OCI-LY3 (cell line): ENCODE measurements at regions not wholly inside any gene's neighbourhood (a gene's known extent, or its start where the extent isn't known, plus 50 kb on each side); places are given as distances from the start of the nearest gene placed in this dataset.

Experiments
- H2AFZ ChIP-seq: fragments of 200-600, 300-600 bp; shearing (Covaris generic); 2 replicates; pipeline ENCODE4 v1.6.0; 2014; ENCODE audit warnings: antibody characterized with exemption, low read depth, low read length
- H3K27ac ChIP-seq: fragments of 200-600, 300-600 bp; sonication (generic); 2 replicates; pipeline ENCODE4 v1.5.1; 2014; ENCODE audit warnings: mild to moderate bottlenecking, low read length, moderate library complexity, mixed read lengths
- H3K27me3 ChIP-seq: fragments of 200-600, 300-600 bp; sonication (generic); 2 replicates; pipeline ENCODE4 v1.6.1; 2014; ENCODE audit warnings: low read depth, low read length, mixed read lengths
- H3K36me3 ChIP-seq: fragments of 200-600, 300-600 bp; sonication (generic); replicated peaks from 2 replicates; pipeline ENCODE3; 2014; ENCODE audit warnings: low read depth, low read length, mixed read lengths
- H3K4me1 ChIP-seq: fragments of 300-600, 200-600 bp; sonication (generic); 2 replicates; pipeline ENCODE4 v1.6.1; 2014; ENCODE audit warnings: low read length, mixed read lengths
- H3K4me2 ChIP-seq: fragments of 200-600, 300-600 bp; sonication (generic); 2 replicates; pipeline ENCODE4 v1.6.1; 2014; ENCODE audit warnings: low read length, mixed read lengths
- H3K4me3 ChIP-seq: fragments of 300-600, 200-600 bp; sonication (generic); 2 replicates; pipeline ENCODE4 v1.5.1; 2014; ENCODE audit warnings: antibody characterized with exemption, mild to moderate bottlenecking, low read length, moderate library complexity
- H3K79me2 ChIP-seq: fragments of 300-600, 200-600 bp; shearing (Covaris generic); 2 replicates; pipeline ENCODE4 v1.6.1; 2014; ENCODE audit warnings: mild to moderate bottlenecking, low read length, mixed read lengths
- H3K9ac ChIP-seq: fragments of 300-600, 200-600 bp; shearing (Covaris generic); 2 replicates; pipeline ENCODE4 v1.6.0; 2014; ENCODE audit warnings: mild to moderate bottlenecking, low read length, moderate library complexity
- H3K9me3 ChIP-seq: fragments of 200-600, 300-600 bp; shearing (Covaris generic); 2 replicates; pipeline ENCODE4 v1.6.1; 2014; ENCODE audit warnings: low read length, mixed read lengths; ENCODE audit not compliant: insufficient read depth
- H4K20me1 ChIP-seq: fragments of 200-600, 300-600 bp; sonication (generic); 2 replicates; pipeline ENCODE4 v1.6.1; 2016; ENCODE audit warnings: low read length, mixed read lengths; ENCODE audit not compliant: insufficient read depth
- EZH2phosphoT487 ChIP-seq: fragments of 200-600 bp; shearing (Covaris generic); IDR thresholded peaks from 2 replicates; pipeline ENCODE4 v1.6.1; 2018; ENCODE audit warnings: antibody characterized with exemption, mixed run types, low read depth
- TF ChIP-seq, protein P1 (sequence below): fragments of 200-600, 300-600 bp; sonication (generic); IDR thresholded peaks from 2 replicates; pipeline ENCODE4 v1.5.1; 2014; ENCODE audit warnings: antibody characterized with exemption, low read length, low read depth

DNA sequence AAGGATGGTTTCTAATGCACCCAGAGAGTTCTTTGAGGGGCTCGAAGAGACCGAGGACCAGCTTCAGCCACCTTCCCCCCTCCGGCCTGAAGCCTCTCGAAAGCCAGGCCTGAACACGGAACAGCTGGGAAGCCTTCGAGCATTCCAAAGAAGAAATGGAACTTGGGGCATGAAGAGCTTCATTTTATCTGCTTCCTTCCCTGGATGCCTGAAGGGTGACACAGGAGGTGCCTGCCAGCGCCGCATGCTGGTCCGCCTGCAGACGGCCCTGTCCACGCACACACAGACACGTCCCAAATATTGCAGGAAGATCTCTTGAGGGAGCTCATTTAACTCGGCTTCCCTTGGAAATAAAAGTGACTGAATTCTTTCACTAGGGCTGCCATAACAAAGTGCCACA, 73.7 kb downstream of the TOMM20 start:
- Histone ChIP-seq H3K36me3 (no peaks in the 10 kb centered on the region), H3K9me3 (no peaks in the 10 kb centered on the region), H3K27ac (no peak overlapping the region), H4K20me1 (no peaks in the 10 kb centered on the region), H3K4me1 (peaks cover 28% of the 10 kb centered on the region), H3K4me2 (no peak overlapping the region), H2AFZ (no peak overlapping the region), H3K9ac (no peak overlapping the region), H3K27me3 (peaks cover 6% of the 10 kb centered on the region; the same call in 1 of the 2 replicates), H3K4me3 (no peak overlapping the region), H3K79me2 (no peaks in the 10 kb centered on the region)
- TF ChIP-seq EZH2phosphoT487, result no peak
- TF ChIP-seq, protein P1, sequence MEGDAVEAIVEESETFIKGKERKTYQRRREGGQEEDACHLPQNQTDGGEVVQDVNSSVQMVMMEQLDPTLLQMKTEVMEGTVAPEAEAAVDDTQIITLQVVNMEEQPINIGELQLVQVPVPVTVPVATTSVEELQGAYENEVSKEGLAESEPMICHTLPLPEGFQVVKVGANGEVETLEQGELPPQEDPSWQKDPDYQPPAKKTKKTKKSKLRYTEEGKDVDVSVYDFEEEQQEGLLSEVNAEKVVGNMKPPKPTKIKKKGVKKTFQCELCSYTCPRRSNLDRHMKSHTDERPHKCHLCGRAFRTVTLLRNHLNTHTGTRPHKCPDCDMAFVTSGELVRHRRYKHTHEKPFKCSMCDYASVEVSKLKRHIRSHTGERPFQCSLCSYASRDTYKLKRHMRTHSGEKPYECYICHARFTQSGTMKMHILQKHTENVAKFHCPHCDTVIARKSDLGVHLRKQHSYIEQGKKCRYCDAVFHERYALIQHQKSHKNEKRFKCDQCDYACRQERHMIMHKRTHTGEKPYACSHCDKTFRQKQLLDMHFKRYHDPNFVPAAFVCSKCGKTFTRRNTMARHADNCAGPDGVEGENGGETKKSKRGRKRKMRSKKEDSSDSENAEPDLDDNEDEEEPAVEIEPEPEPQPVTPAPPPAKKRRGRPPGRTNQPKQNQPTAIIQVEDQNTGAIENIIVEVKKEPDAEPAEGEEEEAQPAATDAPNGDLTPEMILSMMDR, result no peak

DNA sequence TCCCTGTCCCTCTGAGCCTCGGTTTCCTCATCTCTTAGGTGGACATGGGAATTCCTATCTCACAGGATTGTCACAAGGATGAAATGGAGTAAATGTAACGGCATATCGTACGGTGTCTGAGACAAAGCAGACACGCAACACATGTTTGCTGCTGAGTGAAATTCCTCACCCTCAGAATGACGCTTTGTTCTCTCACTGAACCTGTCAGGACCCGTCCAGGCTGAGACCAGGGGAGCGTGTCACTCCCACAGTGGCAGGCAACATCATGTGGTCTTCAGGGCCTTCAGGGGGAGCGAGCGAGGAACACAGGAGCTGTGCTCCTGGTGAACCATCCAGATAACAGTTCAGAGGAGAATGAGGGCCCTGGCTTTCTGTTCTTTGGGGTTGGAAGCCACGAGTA, 74.2 kb downstream of the TOMM20 start:
- Histone ChIP-seq H3K27ac (no peak overlapping the region), H3K36me3 (no peaks in the 10 kb centered on the region), H3K79me2 (no peaks in the 10 kb centered on the region), H3K9ac (no peak overlapping the region), H3K4me2 (no peak overlapping the region), H3K4me3 (no peak overlapping the region), H4K20me1 (no peaks in the 10 kb centered on the region), H3K9me3 (no peaks in the 10 kb centered on the region), H2AFZ (no peak overlapping the region), H3K4me1 (peaks cover 32% of the 10 kb centered on the region), H3K27me3 (peaks cover 6% of the 10 kb centered on the region; the same call in 1 of the 2 replicates)
- TF ChIP-seq EZH2phosphoT487, result no peak
- TF ChIP-seq, protein P1, result no peak

DNA sequence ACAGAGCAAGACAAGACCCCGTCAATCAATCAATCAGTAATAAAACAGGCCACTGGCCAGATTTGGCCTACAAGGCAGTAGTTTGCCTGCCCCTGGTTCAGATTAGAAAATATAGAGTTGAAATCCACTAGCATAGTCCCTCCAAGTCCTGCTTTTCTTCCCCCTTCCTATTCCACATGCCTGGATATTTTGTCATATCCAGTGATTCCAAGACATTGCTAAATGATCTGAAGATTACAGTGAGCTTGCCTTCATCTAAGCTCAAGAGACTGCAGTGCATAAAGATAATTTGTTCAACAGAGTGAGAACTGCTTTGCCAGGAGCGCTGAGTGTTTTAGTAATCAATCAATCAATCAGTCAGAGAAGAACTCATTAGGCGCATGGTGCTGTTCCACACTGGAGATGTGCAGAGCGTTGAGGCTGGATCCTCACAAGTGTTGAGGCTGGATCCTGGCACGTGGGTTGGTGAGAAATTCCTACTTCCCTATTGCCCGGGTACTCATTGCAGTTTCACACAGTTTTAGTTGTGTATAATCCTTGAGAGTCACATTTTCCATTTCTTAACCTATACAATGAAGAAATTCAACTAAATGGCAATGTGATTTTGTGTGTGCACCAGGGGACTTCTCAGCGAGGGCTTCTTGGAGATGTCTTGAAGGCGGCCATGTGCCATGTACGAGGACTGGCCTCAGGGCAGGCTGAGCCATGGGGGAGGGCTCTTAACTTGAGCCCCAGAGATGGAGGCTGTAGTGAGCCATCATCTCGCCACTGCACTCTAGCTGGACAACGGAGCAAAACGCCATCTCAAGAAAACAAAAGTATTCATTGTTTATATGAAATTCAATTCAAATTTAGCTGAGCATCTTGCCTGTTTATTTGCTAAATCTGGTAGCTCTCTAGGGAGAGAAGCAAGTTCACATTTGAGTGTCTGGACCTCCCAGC, 76.3 kb downstream of the TOMM20 start:
- Histone ChIP-seq H3K4me3 (no peak overlapping the region), H3K79me2 (no peaks in the 10 kb centered on the region), H3K4me1 (peaks cover 52% of the 10 kb centered on the region), H3K36me3 (no peaks in the 10 kb centered on the region), H3K9me3 (no peaks in the 10 kb centered on the region), H3K9ac (no peak overlapping the region), H4K20me1 (no peaks in the 10 kb centered on the region), H3K27ac (no peak overlapping the region), H3K27me3 (no peaks in the 10 kb centered on the region), H2AFZ (no peak overlapping the region), H3K4me2 (no peak overlapping the region)
- no peak for TF ChIP-seq EZH2phosphoT487
- TF ChIP-seq, protein P1, result no peak

DNA sequence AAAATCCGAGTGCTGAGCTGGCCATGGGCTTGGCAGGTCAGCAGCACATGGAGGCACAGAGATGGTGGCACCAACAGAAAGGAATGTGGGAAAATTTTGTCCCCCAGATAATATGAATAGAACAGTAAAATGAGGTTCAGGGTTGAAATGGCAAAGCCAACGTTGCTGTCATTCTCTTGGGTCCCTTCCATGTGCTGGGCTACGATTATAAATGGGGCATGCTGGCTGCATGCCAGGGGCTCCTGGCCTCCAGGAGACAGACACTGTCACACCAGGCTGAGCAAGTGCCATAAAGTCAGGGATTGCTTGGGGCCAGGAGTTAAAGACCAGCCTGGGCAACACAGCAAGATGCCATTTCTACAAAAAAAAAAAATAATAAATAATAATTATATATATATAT, 77.1 kb downstream of the TOMM20 start:
- no peaks in the 10 kb centered on the region for H3K36me3 ChIP-seq

More for the DNA sequence above, 77.1 kb downstream of the TOMM20 start:
- H3K79me2 ChIP-seq, result no peaks in the 10 kb centered on the region
- H3K4me1 ChIP-seq, result peaks cover 57% of the 10 kb centered on the region
- no peaks in the 10 kb centered on the region for H3K27me3 ChIP-seq
- no peak overlapping the region for H3K4me2 ChIP-seq
- H2AFZ ChIP-seq, result no peak overlapping the region
- H3K27ac ChIP-seq, result 0 out of 2 replicates have a peak overlapping the region, but pooled peaks have one; percentile 7
- H4K20me1 ChIP-seq, result no peaks in the 10 kb centered on the region
- no peaks in the 10 kb centered on the region for H3K9me3 ChIP-seq
- no peak for TF ChIP-seq EZH2phosphoT487
- TF ChIP-seq, protein P1, result no peak
- no peak overlapping the region for H3K9ac ChIP-seq
- no peak overlapping the region for H3K4me3 ChIP-seq
